ENCODE measurements at regions not wholly inside any gene's neighbourhood (a gene's known extent, or its start where the extent isn't known, plus 50 kb on each side); places are given as distances from the start of the nearest gene placed in this dataset.

- Histone ChIP-seq H3K27me3 (no peaks in the 10 kb centered on the region), H3K9me3 (peaks cover 0 to 7% of the 10 kb centered on the region in 2 donors), H3K4me1 (no peaks in the 10 kb centered on the region), H3K36me3 (no peaks in the 10 kb centered on the region), H3K4me3 (no peak overlapping the region), H3K27ac (no peak overlapping the region)
- in situ Hi-C loops (cut with MboI; ENCODE audit: low pct_ligation_motif_present in 1 of 4, low pct_unique_long_range_greater_than_20kb in 1 of 4, low sequenced_read_pairs in 3 of 4) (no loop called here), intact Hi-C loops (cut with DNase I; ENCODE audit: low total_unique reads) (no loop called here)
- DNase-seq = no peak
- 31 to 60% methylated on average over 2 of the region's 2 CpGs for WGBS, 2 donors (ENCODE audit: low coverage in 1 of 2)
- TF ChIP-seq EP300 (IDR thresholded peaks at IDR 0.05; ENCODE audit: low read depth) (no peak), POLR2AphosphoS5 (IDR thresholded peaks at IDR 0.05) (no peak), CTCF (IDR thresholded peaks at IDR 0.05) (no peak), POLR2A (IDR thresholded peaks at IDR 0.05) (no peak)
These were observed 528.1 kb upstream of the MCTP2 start for GRCh38 chr15:93703092-93703739.

GRCh38 chr15:93700051-93700450 lies 531.3 kb upstream of the MCTP2 start:
- in situ Hi-C loops (cut with MboI; ENCODE audit: low pct_ligation_motif_present in 1 of 4, low pct_unique_long_range_greater_than_20kb in 1 of 4, low sequenced_read_pairs in 3 of 4) = no loop called here
- Histone ChIP-seq H3K36me3 (no peaks in the 10 kb centered on the region), H3K4me3 (no peak overlapping the region), H3K27me3 (no peaks in the 10 kb centered on the region), H3K27ac (no peak overlapping the region), H3K9me3 (peaks cover 0 to 14% of the 10 kb centered on the region in 2 donors), H3K4me1 (no peaks in the 10 kb centered on the region)
- intact Hi-C loops (cut with DNase I; ENCODE audit: low total_unique reads) = no loop called here
- TF ChIP-seq POLR2A (IDR thresholded peaks at IDR 0.05) (no peak), EP300 (IDR thresholded peaks at IDR 0.05; ENCODE audit: low read depth) (no peak), POLR2AphosphoS5 (IDR thresholded peaks at IDR 0.05) (no peak), CTCF (IDR thresholded peaks at IDR 0.05) (no peak)
- DNase-seq = no peak
- 72 to 81% methylated on average over 1 of the region's 1 CpG for WGBS, 2 donors (ENCODE audit: low coverage in 1 of 2)

GRCh38 chr15:93694033-93694432 lies 537.3 kb upstream of the MCTP2 start:
- no peaks in the 10 kb centered on the region for H3K4me1 ChIP-seq
- no peaks in the 10 kb centered on the region for H3K36me3 ChIP-seq
- TF ChIP-seq POLR2A (IDR thresholded peaks at IDR 0.05) (no peak), CTCF (IDR thresholded peaks at IDR 0.05) (no peak), EP300 (IDR thresholded peaks at IDR 0.05; ENCODE audit: low read depth) (no peak), POLR2AphosphoS5 (IDR thresholded peaks at IDR 0.05) (no peak)
- intact Hi-C loops (cut with DNase I; ENCODE audit: low total_unique reads) = no loop called here
- no peaks in the 10 kb centered on the region for H3K27me3 ChIP-seq
- in situ Hi-C loops (cut with MboI; ENCODE audit: low pct_ligation_motif_present in 1 of 4, low pct_unique_long_range_greater_than_20kb in 1 of 4, low sequenced_read_pairs in 3 of 4) = no loop called here
- no peak overlapping the region for H3K4me3 ChIP-seq
- 45 to 57% methylated on average over 2 of the region's 2 CpGs for WGBS, 2 donors (ENCODE audit: low coverage in 1 of 2)
- peaks cover 0 to 14% of the 10 kb centered on the region in 2 donors for H3K9me3 ChIP-seq
- H3K27ac ChIP-seq = no peak overlapping the region
- DNase-seq = no peak

- in situ Hi-C loops (cut with MboI; ENCODE audit: low pct_ligation_motif_present in 1 of 4, low pct_unique_long_range_greater_than_20kb in 1 of 4, low sequenced_read_pairs in 3 of 4) = no loop called here
- no peak for TF ChIP-seq POLR2A (IDR thresholded peaks at IDR 0.05)
- TF ChIP-seq POLR2AphosphoS5 (IDR thresholded peaks at IDR 0.05) = no peak
- TF ChIP-seq EP300 (IDR thresholded peaks at IDR 0.05; ENCODE audit: low read depth) = no peak
- TF ChIP-seq CTCF (IDR thresholded peaks at IDR 0.05) = no peak
- intact Hi-C loops (cut with DNase I; ENCODE audit: low total_unique reads) = no loop called here
- H3K9me3 ChIP-seq = peaks cover 11 to 29% of the 10 kb centered on the region in 2 donors
- H3K36me3 ChIP-seq = no peaks in the 10 kb centered on the region
- no peak for DNase-seq
- H3K27me3 ChIP-seq = no peaks in the 10 kb centered on the region
- H3K27ac ChIP-seq = no peak overlapping the region
- no peaks in the 10 kb centered on the region for H3K4me1 ChIP-seq
- H3K4me3 ChIP-seq = no peak overlapping the region
- 63% methylated on average over 1 of the region's 1 CpG; no CpG with 5 or more reads in 1 of the 2 donors for WGBS, 2 donors (ENCODE audit: low coverage in 1 of 2)
These were observed 547.7 kb upstream of the MCTP2 start for GRCh38 chr15:93683651-93684050.
